ENCODE measurements at regions not wholly inside any gene's neighbourhood (a gene's known extent, or its start where the extent isn't known, plus 50 kb on each side); places are given as distances from the start of the nearest gene placed in this dataset.

DNA sequence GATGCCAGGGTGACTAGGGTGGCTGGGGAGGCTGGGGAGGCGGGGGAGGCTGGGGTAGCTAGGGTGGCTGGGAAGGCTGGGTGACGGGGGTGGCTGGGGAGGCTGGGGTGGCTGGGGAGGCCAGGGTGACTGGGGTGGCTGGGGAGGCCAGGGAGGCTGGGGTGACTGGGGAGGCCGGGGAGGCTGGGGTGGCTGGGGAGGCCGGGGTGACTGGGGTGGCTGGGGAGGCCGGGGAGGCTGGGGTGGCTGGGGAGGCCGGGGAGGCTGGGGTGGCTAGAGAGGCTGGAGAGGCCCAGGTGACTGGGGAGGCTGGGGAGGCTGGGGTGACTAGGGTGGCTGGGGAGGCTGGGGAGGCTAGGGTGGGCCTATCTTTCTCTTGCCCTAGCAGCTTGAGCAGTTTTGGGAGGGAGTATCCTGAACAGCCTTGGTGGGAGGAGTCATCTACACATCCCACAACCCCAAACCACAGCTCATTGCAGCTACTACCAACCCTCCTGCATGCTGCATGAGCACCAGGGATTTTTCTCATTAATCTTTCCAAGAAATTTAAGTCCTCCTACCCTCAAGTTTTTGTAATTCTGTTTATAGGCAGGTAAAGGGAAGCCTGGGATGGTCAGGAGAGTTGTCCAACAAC lies 203.2 kb upstream of the IRX1 start:
- no peak overlapping the region for H3K27ac Mint-ChIP-seq
- ATAC-seq (no peak), DNase-seq (ENCODE audit: low spot score) (no peak)
- TF ChIP-seq, protein P1, sequence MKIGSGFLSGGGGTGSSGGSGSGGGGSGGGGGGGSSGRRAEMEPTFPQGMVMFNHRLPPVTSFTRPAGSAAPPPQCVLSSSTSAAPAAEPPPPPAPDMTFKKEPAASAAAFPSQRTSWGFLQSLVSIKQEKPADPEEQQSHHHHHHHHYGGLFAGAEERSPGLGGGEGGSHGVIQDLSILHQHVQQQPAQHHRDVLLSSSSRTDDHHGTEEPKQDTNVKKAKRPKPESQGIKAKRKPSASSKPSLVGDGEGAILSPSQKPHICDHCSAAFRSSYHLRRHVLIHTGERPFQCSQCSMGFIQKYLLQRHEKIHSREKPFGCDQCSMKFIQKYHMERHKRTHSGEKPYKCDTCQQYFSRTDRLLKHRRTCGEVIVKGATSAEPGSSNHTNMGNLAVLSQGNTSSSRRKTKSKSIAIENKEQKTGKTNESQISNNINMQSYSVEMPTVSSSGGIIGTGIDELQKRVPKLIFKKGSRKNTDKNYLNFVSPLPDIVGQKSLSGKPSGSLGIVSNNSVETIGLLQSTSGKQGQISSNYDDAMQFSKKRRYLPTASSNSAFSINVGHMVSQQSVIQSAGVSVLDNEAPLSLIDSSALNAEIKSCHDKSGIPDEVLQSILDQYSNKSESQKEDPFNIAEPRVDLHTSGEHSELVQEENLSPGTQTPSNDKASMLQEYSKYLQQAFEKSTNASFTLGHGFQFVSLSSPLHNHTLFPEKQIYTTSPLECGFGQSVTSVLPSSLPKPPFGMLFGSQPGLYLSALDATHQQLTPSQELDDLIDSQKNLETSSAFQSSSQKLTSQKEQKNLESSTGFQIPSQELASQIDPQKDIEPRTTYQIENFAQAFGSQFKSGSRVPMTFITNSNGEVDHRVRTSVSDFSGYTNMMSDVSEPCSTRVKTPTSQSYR (CRISPR knock-in tag; IDR thresholded peaks at IDR 0.05) = no peak
- no peak for TF ChIP-seq FOXJ3 (CRISPR knock-in tag; IDR thresholded peaks at IDR 0.05; ENCODE audit: borderline replicate concordance)
- TF ChIP-seq GABPB1 (CRISPR knock-in tag; IDR thresholded peaks at IDR 0.05) = no peak
- TF ChIP-seq CREB1 (CRISPR knock-in tag; IDR thresholded peaks at IDR 0.05) = no peak
- no peak for TF ChIP-seq FOXK1 (CRISPR knock-in tag; IDR thresholded peaks at IDR 0.05)
- peaks cover 19% of the 10 kb centered on the region for H3K4me1 Mint-ChIP-seq
- H3K9me3 Mint-ChIP-seq = no peaks in the 10 kb centered on the region; the same call in 1 of the 2 replicates
- ChIA-PET CTCF (no interaction called here), POLR2A (no interaction called here)
- no peaks in the 10 kb centered on the region for H3K27me3 Mint-ChIP-seq (ENCODE audit: low read depth)
- H3K36me3 Mint-ChIP-seq = no peaks in the 10 kb centered on the region
- H3K4me3 Mint-ChIP-seq = no peak overlapping the region

DNA sequence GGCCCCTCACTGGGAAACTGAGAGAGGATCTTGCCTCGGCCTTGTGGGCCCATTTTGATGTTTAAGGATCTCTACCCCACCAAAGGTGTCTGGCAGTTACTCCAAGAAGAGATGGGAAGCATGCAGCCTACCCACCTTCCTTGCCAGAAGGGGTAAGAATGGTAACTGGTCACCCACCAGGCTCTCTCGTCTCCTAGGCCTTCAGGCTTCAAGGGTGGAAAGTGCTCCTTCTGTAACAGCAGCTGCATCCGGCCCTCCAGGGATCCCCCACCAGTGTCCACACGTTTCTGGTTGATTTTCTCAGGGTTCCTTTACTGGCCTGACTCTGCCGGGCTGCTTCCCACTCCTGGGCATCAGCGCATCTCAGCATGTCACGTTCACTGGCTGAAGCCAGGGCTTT lies 204.4 kb upstream of the IRX1 start:
- TF ChIP-seq ZNF138 (CRISPR knock-in tag; conservative IDR thresholded peaks at IDR 0.05) (no peak), TEAD4 (CRISPR knock-in tag; IDR thresholded peaks at IDR 0.05) (no peak), ZNF219 (CRISPR knock-in tag; IDR thresholded peaks at IDR 0.05; ENCODE audit: borderline replicate concordance) (no peak), TEAD1 (CRISPR knock-in tag; IDR thresholded peaks at IDR 0.05) (no peak), GRHL2 (CRISPR knock-in tag; IDR thresholded peaks at IDR 0.05; ENCODE audit: insufficient replicate concordance, severe bottlenecking) (no peak), SMAD4 (CRISPR knock-in tag; IDR thresholded peaks at IDR 0.05) (no peak), TCF7 (CRISPR knock-in tag; IDR thresholded peaks at IDR 0.05; ENCODE audit: low read depth) (no peak), GABPB1 (CRISPR knock-in tag; IDR thresholded peaks at IDR 0.05) (no peak)
- TF ChIP-seq, protein P2, sequence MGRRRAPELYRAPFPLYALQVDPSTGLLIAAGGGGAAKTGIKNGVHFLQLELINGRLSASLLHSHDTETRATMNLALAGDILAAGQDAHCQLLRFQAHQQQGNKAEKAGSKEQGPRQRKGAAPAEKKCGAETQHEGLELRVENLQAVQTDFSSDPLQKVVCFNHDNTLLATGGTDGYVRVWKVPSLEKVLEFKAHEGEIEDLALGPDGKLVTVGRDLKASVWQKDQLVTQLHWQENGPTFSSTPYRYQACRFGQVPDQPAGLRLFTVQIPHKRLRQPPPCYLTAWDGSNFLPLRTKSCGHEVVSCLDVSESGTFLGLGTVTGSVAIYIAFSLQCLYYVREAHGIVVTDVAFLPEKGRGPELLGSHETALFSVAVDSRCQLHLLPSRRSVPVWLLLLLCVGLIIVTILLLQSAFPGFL (CRISPR knock-in tag; IDR thresholded peaks at IDR 0.05; ENCODE audit: borderline replicate concordance) = no peak
- TF ChIP-seq, protein P3, sequence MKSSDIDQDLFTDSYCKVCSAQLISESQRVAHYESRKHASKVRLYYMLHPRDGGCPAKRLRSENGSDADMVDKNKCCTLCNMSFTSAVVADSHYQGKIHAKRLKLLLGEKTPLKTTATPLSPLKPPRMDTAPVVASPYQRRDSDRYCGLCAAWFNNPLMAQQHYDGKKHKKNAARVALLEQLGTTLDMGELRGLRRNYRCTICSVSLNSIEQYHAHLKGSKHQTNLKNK (CRISPR knock-in tag; IDR thresholded peaks at IDR 0.05) = no peak
- TF ChIP-seq, protein P4, sequence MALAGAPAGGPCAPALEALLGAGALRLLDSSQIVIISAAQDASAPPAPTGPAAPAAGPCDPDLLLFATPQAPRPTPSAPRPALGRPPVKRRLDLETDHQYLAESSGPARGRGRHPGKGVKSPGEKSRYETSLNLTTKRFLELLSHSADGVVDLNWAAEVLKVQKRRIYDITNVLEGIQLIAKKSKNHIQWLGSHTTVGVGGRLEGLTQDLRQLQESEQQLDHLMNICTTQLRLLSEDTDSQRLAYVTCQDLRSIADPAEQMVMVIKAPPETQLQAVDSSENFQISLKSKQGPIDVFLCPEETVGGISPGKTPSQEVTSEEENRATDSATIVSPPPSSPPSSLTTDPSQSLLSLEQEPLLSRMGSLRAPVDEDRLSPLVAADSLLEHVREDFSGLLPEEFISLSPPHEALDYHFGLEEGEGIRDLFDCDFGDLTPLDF (CRISPR knock-in tag; IDR thresholded peaks at IDR 0.05) = no peak
- TF ChIP-seq, protein P5, sequence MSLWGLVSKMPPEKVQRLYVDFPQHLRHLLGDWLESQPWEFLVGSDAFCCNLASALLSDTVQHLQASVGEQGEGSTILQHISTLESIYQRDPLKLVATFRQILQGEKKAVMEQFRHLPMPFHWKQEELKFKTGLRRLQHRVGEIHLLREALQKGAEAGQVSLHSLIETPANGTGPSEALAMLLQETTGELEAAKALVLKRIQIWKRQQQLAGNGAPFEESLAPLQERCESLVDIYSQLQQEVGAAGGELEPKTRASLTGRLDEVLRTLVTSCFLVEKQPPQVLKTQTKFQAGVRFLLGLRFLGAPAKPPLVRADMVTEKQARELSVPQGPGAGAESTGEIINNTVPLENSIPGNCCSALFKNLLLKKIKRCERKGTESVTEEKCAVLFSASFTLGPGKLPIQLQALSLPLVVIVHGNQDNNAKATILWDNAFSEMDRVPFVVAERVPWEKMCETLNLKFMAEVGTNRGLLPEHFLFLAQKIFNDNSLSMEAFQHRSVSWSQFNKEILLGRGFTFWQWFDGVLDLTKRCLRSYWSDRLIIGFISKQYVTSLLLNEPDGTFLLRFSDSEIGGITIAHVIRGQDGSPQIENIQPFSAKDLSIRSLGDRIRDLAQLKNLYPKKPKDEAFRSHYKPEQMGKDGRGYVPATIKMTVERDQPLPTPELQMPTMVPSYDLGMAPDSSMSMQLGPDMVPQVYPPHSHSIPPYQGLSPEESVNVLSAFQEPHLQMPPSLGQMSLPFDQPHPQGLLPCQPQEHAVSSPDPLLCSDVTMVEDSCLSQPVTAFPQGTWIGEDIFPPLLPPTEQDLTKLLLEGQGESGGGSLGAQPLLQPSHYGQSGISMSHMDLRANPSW (CRISPR knock-in tag; conservative IDR thresholded peaks at IDR 0.05; ENCODE audit: low read depth) = no peak
- TF ChIP-seq, protein P6, sequence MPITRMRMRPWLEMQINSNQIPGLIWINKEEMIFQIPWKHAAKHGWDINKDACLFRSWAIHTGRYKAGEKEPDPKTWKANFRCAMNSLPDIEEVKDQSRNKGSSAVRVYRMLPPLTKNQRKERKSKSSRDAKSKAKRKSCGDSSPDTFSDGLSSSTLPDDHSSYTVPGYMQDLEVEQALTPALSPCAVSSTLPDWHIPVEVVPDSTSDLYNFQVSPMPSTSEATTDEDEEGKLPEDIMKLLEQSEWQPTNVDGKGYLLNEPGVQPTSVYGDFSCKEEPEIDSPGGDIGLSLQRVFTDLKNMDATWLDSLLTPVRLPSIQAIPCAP (CRISPR knock-in tag; IDR thresholded peaks at IDR 0.05) = no peak

More for the DNA sequence above, 204.4 kb upstream of the IRX1 start:
- ChIA-PET CTCF (no interaction called here), POLR2A (interaction anchor here (0.6 kb wide), 1 partner anchor 350 kb away, joined by 3 read pairs; no protein-coding TSS in a partner anchor)
- Mint-ChIP-seq H3K36me3 (no peaks in the 10 kb centered on the region), H3K4me1 (peaks cover 19% of the 10 kb centered on the region), H3K27me3 (ENCODE audit: low read depth) (no peaks in the 10 kb centered on the region), H3K4me3 (no peak overlapping the region), H3K9me3 (no peaks in the 10 kb centered on the region), H3K27ac (no peak overlapping the region)
- no peak for ATAC-seq
- no peak for DNase-seq (ENCODE audit: low spot score)

All from WTC11 (cell line).